GM12878 (cell line): ENCODE measurements at regions not wholly inside any gene's neighbourhood (a gene's known extent, or its start where the extent isn't known, plus 50 kb on each side); places are given as distances from the start of the nearest gene placed in this dataset.
"Not testable (repeated sequence)": the region's sequence is repeated elsewhere in the genome, so short reads cannot be mapped to it uniquely, and the experiment has no call there.

Source experiments
- ATAC-seq: fragments of 200-7000 bp; cut with Tn5 transposase; 3 replicates; pipeline ENCODE4 v1.9.1; 2020; ENCODE audit warnings: mild to moderate bottlenecking, moderate library complexity
- BruUV-seq: library from RNA; stranded (reverse); fragments of 400-500 nt; replicated peaks from 2 replicates; lab custom pipeline; 2021; lab: Mats Ljungman, UMichigan
- CTCF ChIA-PET: fragments of 300-600 bp; sonication (Branson Sonifier 250); formaldehyde crosslinking; extraction: SDS; loops from one replicate; lab custom pipeline; 2021; ENCODE audit warnings: inconsistent platforms; lab: Yijun Ruan, JAX
- POLR2A ChIA-PET: fragments of 350-600 bp; formaldehyde crosslinking; extraction: SDS; loops from one replicate; lab custom pipeline; 2021; ENCODE audit warnings: inconsistent platforms; lab: Charles Lee
- RAD21 ChIA-PET: fragments of 300-600 bp; sonication (Branson Sonifier 250); formaldehyde crosslinking; loops from one replicate; lab custom pipeline; 2023; ENCODE audit warnings: antibody characterized with exemption; ENCODE audit not compliant: unreplicated experiment; lab: Charles Lee
- SMC1A ChIA-PET: fragments of 300-600 bp; sonication (Branson Sonifier 250); formaldehyde crosslinking; loops from one replicate; lab custom pipeline; 2023; ENCODE audit not compliant: unreplicated experiment, uncharacterized antibody; lab: Charles Lee
- DNase-seq: peaks from one replicate; pipeline ENCODE4 v3.0.0-alpha.2; 2011; ENCODE audit warnings: low read depth, low spot score
- FAIRE-seq: peaks from 3 replicates; lab custom pipeline; 2011; peaks lifted over from hg19 to GRCh38; lab: Jason Lieb, UNC
- H2AFZ ChIP-seq: 2 replicates; pipeline ENCODE4 v1.6.0; 2011; ENCODE audit warnings: low read depth, low read length, control low read depth; ENCODE audit not compliant: control insufficient read depth
- H3K27ac ChIP-seq: 2 replicates; pipeline ENCODE4 v1.5.1; 2011; ENCODE audit warnings: control low read depth; ENCODE audit not compliant: control insufficient read depth, insufficient read depth
- H3K27me3 ChIP-seq, 2 experiments: replicated peaks in 1 of 2; 2 replicates each; pipeline versions ENCODE4 v1.6.0 to v1.6.1; 2011; ENCODE audit warnings: low read length in 1 of 2; ENCODE audit not compliant: control insufficient read depth in 2 of 2, insufficient read depth in 2 of 2
- H3K36me3 ChIP-seq, 2 experiments: 2 replicates each; pipeline ENCODE4 v1.5.1; 2011; ENCODE audit warnings: low read length in 1 of 2; ENCODE audit not compliant: control insufficient read depth in 2 of 2, insufficient read depth in 2 of 2
- H3K4me1 ChIP-seq: 2 replicates; pipeline ENCODE4 v1.6.1; 2011; ENCODE audit warnings: mild to moderate bottlenecking, low read length, moderate library complexity, mixed read lengths; ENCODE audit not compliant: control insufficient read depth, insufficient read depth
- H3K4me2 ChIP-seq: 2 replicates; pipeline ENCODE4 v1.6.0; 2011; ENCODE audit warnings: control low read depth; ENCODE audit not compliant: control insufficient read depth, insufficient read depth
- H3K4me3 ChIP-seq: fragments of 200-600 bp; sonication (generic); 2 replicates; pipeline ENCODE4 v1.5.1; 2016
- H3K79me2 ChIP-seq: 2 replicates; pipeline ENCODE4 v1.6.0; 2011; ENCODE audit warnings: low read length; ENCODE audit not compliant: control insufficient read depth, insufficient read depth
- H3K9ac ChIP-seq: 2 replicates; pipeline ENCODE4 v1.8.0; 2011; ENCODE audit warnings: low read length, control low read depth, mixed read lengths; ENCODE audit not compliant: control insufficient read depth, insufficient read depth
- H3K9me3 ChIP-seq: replicated peaks from 3 replicates; pipeline ENCODE4 v1.5.1; 2011; ENCODE audit warnings: mild to moderate bottlenecking, low read length; ENCODE audit not compliant: control insufficient read depth, insufficient read depth
- H4K20me1 ChIP-seq: 2 replicates; pipeline ENCODE4 v1.6.0; 2011; ENCODE audit not compliant: control insufficient read depth, insufficient read depth
- SRF ChIP-seq, 2 experiments: IDR thresholded peaks; 2 replicates each; pipeline ENCODE4 v1.6.1; 2011; ENCODE audit warnings: low read depth in 2 of 2, low read length in 2 of 2, mild to moderate bottlenecking in 1 of 2, moderate library complexity in 1 of 2
- WGBS: methylation state at CpG from one replicate; pipeline ENCODE4 v1.1.6; 2016; ENCODE audit warnings: low lambda C conversion rate; ENCODE audit not compliant: insufficient replicate concordance, insufficient coverage; ENCODE audit errors: missing lambda C conversion rate; 5-methylcytosine and 5-hydroxymethylcytosine counted together
- in situ Hi-C: fragments of 300-500 bp; cut with MboI; formaldehyde crosslinking; loops from 9 replicates; pipeline ENCODE4 v1.14.3; 2018; ENCODE audit warnings: mixed read lengths
- intact Hi-C: fragments of 100-400 bp; cut with micrococcal nuclease; formaldehyde crosslinking; loops from one replicate; pipeline ENCODE4 v1.14.2; 2022; ENCODE audit not compliant: unreplicated experiment
- TF ChIP-seq, protein P1 (sequence below): fragments of 450-650 bp; formaldehyde crosslinking; IDR thresholded peaks from 2 replicates; pipeline ENCODE4 v1.4.0; 2022; ENCODE audit warnings: mild to moderate bottlenecking, moderate library complexity

DNA sequence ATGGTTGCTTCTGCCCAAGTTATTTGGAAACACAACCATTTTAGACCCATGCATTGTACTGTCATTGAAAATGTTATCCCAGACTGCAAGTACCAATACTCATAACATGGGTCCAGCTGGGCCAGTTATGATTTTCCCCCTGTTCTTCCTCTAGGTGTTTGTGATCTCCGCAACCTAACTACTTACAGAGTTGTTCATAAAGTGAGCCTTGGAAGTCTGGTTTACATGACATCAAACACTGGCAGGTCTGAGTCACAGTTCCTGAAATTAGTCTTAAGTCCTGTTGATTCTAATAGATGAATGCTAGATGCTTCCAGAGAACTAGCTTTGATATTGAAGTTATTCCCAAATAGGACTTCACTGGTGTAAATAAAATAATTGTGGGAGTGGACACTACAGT is 487.0 kb downstream of the MED13L start:
- RAD21 ChIA-PET, result no interaction called here
- no peak for ATAC-seq

DNA sequence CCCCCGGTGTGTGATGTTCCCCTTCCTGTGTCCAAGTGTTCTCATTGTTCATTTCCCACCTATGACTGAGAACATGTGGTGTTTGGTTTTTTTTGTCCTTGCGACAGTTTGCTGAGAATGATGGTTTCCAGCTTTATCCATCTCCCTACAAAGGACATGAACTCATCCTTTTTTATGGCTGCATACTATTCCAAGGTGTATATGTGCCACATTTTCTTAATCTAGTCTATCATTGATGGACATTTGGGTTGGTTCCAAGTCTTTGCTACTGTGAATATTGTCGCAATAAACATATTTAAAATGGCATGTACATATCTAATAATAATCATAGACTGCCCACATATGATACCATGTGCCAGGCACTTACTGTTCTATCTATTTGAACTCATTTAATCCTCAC is 491.0 kb downstream of the MED13L start:
- H3K27me3 ChIP-seq, ATAC-seq, SMC1A ChIA-PET, RAD21 ChIA-PET, DNase-seq, FAIRE-seq, H4K20me1 ChIP-seq, H3K27ac ChIP-seq, intact Hi-C loops, H2AFZ ChIP-seq, H3K4me2 ChIP-seq, H3K4me3 ChIP-seq, H3K9ac ChIP-seq, BruUV-seq, H3K79me2 ChIP-seq, H3K4me1 ChIP-seq, H3K36me3 ChIP-seq, H3K9me3 ChIP-seq, POLR2A ChIA-PET, in situ Hi-C loops, CTCF ChIA-PET: not testable (repeated sequence)
- WGBS, result 84% methylated on average over 3 of the region's 3 CpGs

More for the DNA sequence above, 487.0 kb downstream of the MED13L start:
- POLR2A ChIA-PET, result no interaction called here
- Histone ChIP-seq H3K9me3 (no peaks in the 10 kb centered on the region), H3K4me2 (no peak overlapping the region), H3K4me3 (no peak overlapping the region), H3K9ac (no peak overlapping the region), H3K4me1 (no peaks in the 10 kb centered on the region), H2AFZ (no peak overlapping the region), H4K20me1 (no peaks in the 10 kb centered on the region), H3K27ac (no peak overlapping the region), H3K79me2 (no peaks in the 10 kb centered on the region), H3K36me3 (no peaks in the 10 kb centered on the region), H3K27me3 (no peaks in the 10 kb centered on the region)
- DNase-seq (no peak), FAIRE-seq (no peak)
- CTCF ChIA-PET, result no interaction called here
- 5% methylated on average over 1 of the region's 1 CpG for WGBS
- SMC1A ChIA-PET, result interaction anchor here (1.3 kb wide), 1 partner anchor 127 kb away, joined by 3 read pairs; no protein-coding TSS in a partner anchor
- in situ Hi-C loops, result no loop called here
- BruUV-seq, result no TSS peak
- intact Hi-C loops, result loop anchor here (10.0 kb wide), 1 partner anchor 124 kb away; no protein-coding TSS in a partner anchor
- TF ChIP-seq, protein P1, sequence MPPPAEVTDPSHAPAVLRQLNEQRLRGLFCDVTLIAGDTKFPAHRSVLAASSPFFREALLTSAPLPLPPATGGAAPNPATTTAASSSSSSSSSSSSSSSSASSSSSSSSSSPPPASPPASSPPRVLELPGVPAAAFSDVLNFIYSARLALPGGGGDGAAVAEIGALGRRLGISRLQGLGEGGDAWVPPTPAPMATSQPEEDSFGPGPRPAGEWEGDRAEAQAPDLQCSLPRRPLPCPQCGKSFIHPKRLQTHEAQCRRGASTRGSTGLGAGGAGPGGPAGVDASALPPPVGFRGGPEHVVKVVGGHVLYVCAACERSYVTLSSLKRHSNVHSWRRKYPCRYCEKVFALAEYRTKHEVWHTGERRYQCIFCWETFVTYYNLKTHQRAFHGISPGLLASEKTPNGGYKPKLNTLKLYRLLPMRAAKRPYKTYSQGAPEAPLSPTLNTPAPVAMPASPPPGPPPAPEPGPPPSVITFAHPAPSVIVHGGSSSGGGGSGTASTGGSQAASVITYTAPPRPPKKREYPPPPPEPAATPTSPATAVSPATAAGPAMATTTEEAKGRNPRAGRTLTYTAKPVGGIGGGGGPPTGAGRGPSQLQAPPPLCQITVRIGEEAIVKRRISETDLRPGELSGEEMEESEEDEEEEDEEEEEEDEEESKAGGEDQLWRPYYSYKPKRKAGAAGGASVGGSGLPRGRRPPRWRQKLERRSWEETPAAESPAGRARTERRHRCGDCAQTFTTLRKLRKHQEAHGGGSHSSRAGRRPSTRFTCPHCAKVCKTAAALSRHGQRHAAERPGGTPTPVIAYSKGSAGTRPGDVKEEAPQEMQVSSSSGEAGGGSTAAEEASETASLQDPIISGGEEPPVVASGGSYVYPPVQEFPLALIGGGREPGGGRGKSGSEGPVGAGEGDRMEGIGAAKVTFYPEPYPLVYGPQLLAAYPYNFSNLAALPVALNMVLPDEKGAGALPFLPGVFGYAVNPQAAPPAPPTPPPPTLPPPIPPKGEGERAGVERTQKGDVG (CRISPR knock-in tag), result no peak
- TF ChIP-seq SRF (IDR thresholded peaks at IDR 0.05; ENCODE audit: low read depth in 2 of 2, low read length in 2 of 2), result no peak
